GM19025 (cell line): ENCODE measurements at regions not wholly inside any gene's neighbourhood (a gene's known extent, or its start where the extent isn't known, plus 50 kb on each side); places are given as distances from the start of the nearest gene placed in this dataset.

ENCODE experiments used
- ATAC-seq: cut with Tn5 transposase; IDR thresholded peaks from one replicate; pipeline ENCODE4 v1.9.1; 2021; ENCODE audit warnings: mild to moderate bottlenecking, low read depth, moderate library complexity; ENCODE audit not compliant: unreplicated experiment

- no peak for ATAC-seq
These were observed 395.3 kb upstream of the PITX2 start for GRCh38 chr4:111018216-111018615.

- ATAC-seq: no peak
These were observed 397.6 kb upstream of the PITX2 start for GRCh38 chr4:111020476-111020875.

GRCh38 chr4:111020961-111021360 lies 398.1 kb upstream of the PITX2 start:
- ATAC-seq: no peak

GRCh38 chr4:111022758-111023157 lies 399.9 kb upstream of the PITX2 start:
- no peak for ATAC-seq

GRCh38 chr4:111027526-111027925 lies 404.6 kb upstream of the PITX2 start:
- no peak for ATAC-seq

- ATAC-seq: no peak
These were observed 405.9 kb upstream of the PITX2 start for GRCh38 chr4:111028795-111029194.

- no peak for ATAC-seq
These were observed 408.2 kb upstream of the PITX2 start for GRCh38 chr4:111031001-111031579.

GRCh38 chr4:111031596-111031995 lies 408.7 kb upstream of the PITX2 start:
- ATAC-seq: no peak

GRCh38 chr4:111037591-111038360 lies 414.9 kb upstream of the PITX2 start:
- ATAC-seq: no peak

GRCh38 chr4:111040904-111041303 lies 418.0 kb upstream of the PITX2 start:
- ATAC-seq: no peak

- no peak for ATAC-seq
These were observed 420.4 kb upstream of the PITX2 start for GRCh38 chr4:111043286-111043685.

- ATAC-seq: no peak
These were observed 423.1 kb upstream of the PITX2 start for GRCh38 chr4:111045992-111046391.

- no peak for ATAC-seq
These were observed 423.9 kb upstream of the PITX2 start for GRCh38 chr4:111046811-111047210.

- ATAC-seq: no peak
These were observed 425.4 kb upstream of the PITX2 start for GRCh38 chr4:111048316-111048715.

GRCh38 chr4:111064342-111064993 lies 441.6 kb upstream of the PITX2 start:
- ATAC-seq: no peak

GRCh38 chr4:111066001-111066400 lies 443.1 kb upstream of the PITX2 start:
- no peak for ATAC-seq

GRCh38 chr4:111066447-111066846 lies 443.6 kb upstream of the PITX2 start:
- no peak for ATAC-seq

GRCh38 chr4:111066887-111067286 lies 444.0 kb upstream of the PITX2 start:
- no peak for ATAC-seq

- ATAC-seq: no peak
These were observed 446.0 kb upstream of the PITX2 start for GRCh38 chr4:111068883-111069282.

- no peak for ATAC-seq
These were observed 447.5 kb upstream of the PITX2 start for GRCh38 chr4:111070390-111070789.

GRCh38 chr4:111074523-111075114 lies 451.7 kb upstream of the PITX2 start:
- no peak for ATAC-seq
